ENCODE measurements at regions not wholly inside any gene's neighbourhood (a gene's known extent, or its start where the extent isn't known, plus 50 kb on each side); places are given as distances from the start of the nearest gene placed in this dataset.
"Not testable (repeated sequence)": the region's sequence is repeated elsewhere in the genome, so short reads cannot be mapped to it uniquely, and the experiment has no call there.

GRCh38 chr5:67934976-67935375 is 280.6 kb upstream of the PIK3R1 start:
- Histone ChIP-seq H3K4me3 (no peak overlapping the region), H3K9me3 (peaks cover 0 to 6% (median 0%) of the 10 kb centered on the region in 4 donors), H3K4me1 (peaks cover 0 to 16% (median 3%) of the 10 kb centered on the region in 4 donors), H3K36me3 (no peaks in the 10 kb centered on the region), H3K27ac (no peak overlapping the region), H3K27me3 (no peaks in the 10 kb centered on the region)
- no peak for DNase-seq (ENCODE audit: low spot score in 2 of 2)
- TF ChIP-seq EP300 (IDR thresholded peaks at IDR 0.05) (no peak), CTCF (IDR thresholded peaks at IDR 0.05) (no peak), POLR2A (IDR thresholded peaks at IDR 0.05) (no peak)
- 91 to 92% methylated on average over 4 of the region's 4 CpGs for WGBS, 2 donors

DNA sequence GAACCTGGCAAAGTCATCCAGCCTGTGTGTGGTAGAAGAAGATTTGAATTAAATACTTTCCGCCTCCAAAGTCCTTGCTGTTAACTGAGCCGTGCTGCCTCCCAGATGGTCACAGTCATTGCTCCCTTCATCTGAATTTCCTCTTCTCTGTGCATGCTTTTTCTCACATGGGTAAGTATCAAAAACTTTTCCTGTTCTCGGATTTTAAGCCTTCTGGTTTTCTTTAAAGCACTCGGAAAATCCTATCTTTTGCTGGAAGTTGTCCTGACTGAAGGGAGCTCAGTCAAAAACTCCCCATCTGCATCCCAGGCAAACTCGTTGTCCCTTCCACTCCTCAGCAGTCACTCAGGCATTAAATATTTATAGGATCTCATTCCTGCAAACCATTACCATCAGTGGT is 290.0 kb upstream of the PIK3R1 start:
- 88 to 89% methylated on average over 5 of the region's 5 CpGs for WGBS, 2 donors
- Histone ChIP-seq H3K4me3 (no peak overlapping the region), H3K36me3 (no peaks in the 10 kb centered on the region), H3K27ac (no peak overlapping the region), H3K27me3 (no peaks in the 10 kb centered on the region), H3K9me3 (no peaks in the 10 kb centered on the region), H3K4me1 (no peaks in the 10 kb centered on the region)
- TF ChIP-seq CTCF (IDR thresholded peaks at IDR 0.05) (no peak), POLR2A (IDR thresholded peaks at IDR 0.05) (no peak), EP300 (IDR thresholded peaks at IDR 0.05) (no peak)
- DNase-seq (ENCODE audit: low spot score in 2 of 2), result no peak

DNA sequence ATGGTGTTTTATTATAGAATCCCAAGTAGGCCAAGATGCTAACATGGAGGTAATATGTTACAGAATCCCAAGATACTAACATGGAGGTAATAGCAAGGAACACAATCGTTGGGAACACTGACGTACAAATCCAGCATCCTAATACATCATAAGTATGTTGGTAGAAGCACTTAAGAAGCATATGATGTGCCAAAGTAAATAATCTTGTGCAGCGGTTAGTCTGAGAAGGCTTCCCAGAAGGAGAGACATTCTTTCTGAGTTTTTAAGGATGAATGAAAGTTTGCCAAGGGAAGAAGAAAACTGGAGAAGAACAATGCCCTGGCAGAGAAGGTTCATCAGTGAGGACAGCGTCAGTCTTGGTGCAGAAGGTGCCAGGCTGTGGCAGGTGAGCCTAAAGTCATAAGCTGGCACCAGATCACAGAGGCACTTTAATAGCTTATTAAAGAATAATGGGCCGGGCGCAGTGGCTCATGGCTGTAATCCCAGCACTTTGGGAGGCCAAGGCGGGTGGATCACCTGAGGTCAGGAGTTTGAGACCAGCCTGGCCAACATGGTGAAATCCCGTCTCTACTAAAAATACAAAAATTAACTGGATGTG is 294.5 kb upstream of the PIK3R1 start:
- no peak for TF ChIP-seq EP300 (IDR thresholded peaks at IDR 0.05)
- no peak for TF ChIP-seq POLR2A (IDR thresholded peaks at IDR 0.05)
- no peak for TF ChIP-seq CTCF (IDR thresholded peaks at IDR 0.05)
- H3K9me3 ChIP-seq, result peaks cover 0 to 8% (median 1%) of the 10 kb centered on the region in 4 donors
- H3K4me1 ChIP-seq, result no peaks in the 10 kb centered on the region
- 79 to 84% methylated on average over 8 of the region's 8 CpGs for WGBS, 2 donors
- H3K4me3 ChIP-seq, result no peak overlapping the region
- no peaks in the 10 kb centered on the region for H3K36me3 ChIP-seq
- no peaks in the 10 kb centered on the region for H3K27me3 ChIP-seq
- H3K27ac ChIP-seq, result no peak overlapping the region
- DNase-seq (ENCODE audit: low spot score in 2 of 2), result no peak

GRCh38 chr5:67919532-67919931 is 296.0 kb upstream of the PIK3R1 start:
- H3K4me3 ChIP-seq; H3K27ac ChIP-seq; H3K27me3 ChIP-seq; DNase-seq (ENCODE audit: low spot score in 2 of 2); H3K4me1 ChIP-seq; H3K9me3 ChIP-seq; H3K36me3 ChIP-seq: not testable (repeated sequence)

- Histone ChIP-seq H3K9me3 (peaks cover 0 to 8% (median 1%) of the 10 kb centered on the region in 4 donors), H3K36me3 (no peaks in the 10 kb centered on the region), H3K4me1 (peaks cover 0 to 6% (median 0%) of the 10 kb centered on the region in 4 donors), H3K27me3 (no peaks in the 10 kb centered on the region), H3K4me3 (no peak overlapping the region), H3K27ac (no peak overlapping the region)
- 60 to 70% methylated on average over 4 of the region's 4 CpGs for WGBS, 2 donors
- TF ChIP-seq CTCF (IDR thresholded peaks at IDR 0.05) (no peak), EP300 (IDR thresholded peaks at IDR 0.05) (no peak)
- no peak for DNase-seq (ENCODE audit: low spot score in 2 of 2)
These were observed 298.0 kb upstream of the PIK3R1 start for GRCh38 chr5:67917561-67917960.

GRCh38 chr5:67910546-67910945 is 305.0 kb upstream of the PIK3R1 start:
- H3K27ac ChIP-seq, result no peak overlapping the region
- TF ChIP-seq CTCF (IDR thresholded peaks at IDR 0.05) (no peak), POLR2A (IDR thresholded peaks at IDR 0.05) (no peak), EP300 (IDR thresholded peaks at IDR 0.05) (no peak)
- WGBS, 2 donors, result 74 to 83% methylated on average over 4 of the region's 4 CpGs
- no peaks in the 10 kb centered on the region for H3K27me3 ChIP-seq
- H3K4me1 ChIP-seq, result peaks cover 0 to 16% (median 0%) of the 10 kb centered on the region in 4 donors
- H3K9me3 ChIP-seq, result no peaks in the 10 kb centered on the region
- no peak overlapping the region for H3K4me3 ChIP-seq
- DNase-seq (ENCODE audit: low spot score in 2 of 2), result no peak
- H3K36me3 ChIP-seq, result no peaks in the 10 kb centered on the region

All from tibial nerve (tissue), 4 donors.